OCI-LY7 (cell line): ENCODE measurements at regions not wholly inside any gene's neighbourhood (a gene's known extent, or its start where the extent isn't known, plus 50 kb on each side); places are given as distances from the start of the nearest gene placed in this dataset.
"Not testable (repeated sequence)": the region's sequence is repeated elsewhere in the genome, so short reads cannot be mapped to it uniquely, and the experiment has no call there.

Source experiments
- EZH2phosphoT487 ChIP-seq: fragments of 200-600 bp; sonication (generic); IDR thresholded peaks from 2 replicates; pipeline ENCODE4 v1.6.1; 2018; ENCODE audit warnings: low read depth, borderline replicate concordance, mild to moderate bottlenecking, mixed run types, antibody characterized with exemption, low read length, moderate library complexity, mixed read lengths
- TF ChIP-seq, protein P1 (sequence below): fragments of 200-600 bp; sonication (generic); conservative IDR thresholded peaks from 2 replicates; pipeline ENCODE4 v1.5.1; 2014; ENCODE audit warnings: mild to moderate bottlenecking, antibody characterized with exemption, low read length, moderate library complexity, mixed read lengths

DNA sequence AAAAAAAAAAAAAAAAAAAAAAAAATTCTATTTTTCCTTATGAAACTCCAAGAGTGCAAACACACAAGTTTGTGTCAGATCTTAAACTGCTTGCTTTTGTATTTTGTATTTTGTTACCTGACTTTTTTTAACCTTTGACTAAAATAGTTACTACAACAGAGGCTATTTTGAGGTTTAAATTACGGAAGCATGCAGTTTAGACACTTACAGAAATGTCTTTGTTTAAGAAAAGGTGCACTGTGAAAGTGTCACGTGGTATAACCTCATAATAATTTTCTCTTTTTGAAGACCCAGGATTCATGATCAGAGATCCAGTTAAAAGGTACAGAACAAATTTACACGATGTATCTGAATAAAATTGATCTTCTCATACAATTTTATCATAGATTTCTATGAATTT is 152.4 kb downstream of the SPIN4 start:
- TF ChIP-seq, protein P1, sequence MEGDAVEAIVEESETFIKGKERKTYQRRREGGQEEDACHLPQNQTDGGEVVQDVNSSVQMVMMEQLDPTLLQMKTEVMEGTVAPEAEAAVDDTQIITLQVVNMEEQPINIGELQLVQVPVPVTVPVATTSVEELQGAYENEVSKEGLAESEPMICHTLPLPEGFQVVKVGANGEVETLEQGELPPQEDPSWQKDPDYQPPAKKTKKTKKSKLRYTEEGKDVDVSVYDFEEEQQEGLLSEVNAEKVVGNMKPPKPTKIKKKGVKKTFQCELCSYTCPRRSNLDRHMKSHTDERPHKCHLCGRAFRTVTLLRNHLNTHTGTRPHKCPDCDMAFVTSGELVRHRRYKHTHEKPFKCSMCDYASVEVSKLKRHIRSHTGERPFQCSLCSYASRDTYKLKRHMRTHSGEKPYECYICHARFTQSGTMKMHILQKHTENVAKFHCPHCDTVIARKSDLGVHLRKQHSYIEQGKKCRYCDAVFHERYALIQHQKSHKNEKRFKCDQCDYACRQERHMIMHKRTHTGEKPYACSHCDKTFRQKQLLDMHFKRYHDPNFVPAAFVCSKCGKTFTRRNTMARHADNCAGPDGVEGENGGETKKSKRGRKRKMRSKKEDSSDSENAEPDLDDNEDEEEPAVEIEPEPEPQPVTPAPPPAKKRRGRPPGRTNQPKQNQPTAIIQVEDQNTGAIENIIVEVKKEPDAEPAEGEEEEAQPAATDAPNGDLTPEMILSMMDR: not testable (repeated sequence)
- TF ChIP-seq EZH2phosphoT487: not testable (repeated sequence)
